ENCODE measurements at regions not wholly inside any gene's neighbourhood (a gene's known extent, or its start where the extent isn't known, plus 50 kb on each side); places are given as distances from the start of the nearest gene placed in this dataset.

GRCh38 chr20:5488823-5489222 lies 122.0 kb downstream of the GPCPD1 start:
- no peak for TF ChIP-seq CTCF (IDR thresholded peaks at IDR 0.05)
- no peak for TF ChIP-seq EZH2phosphoT487 (IDR thresholded peaks at IDR 0.05)

Data from neural progenitor cell (in vitro differentiated cells).